LNCaP clone FGC (cell line): ENCODE measurements at regions not wholly inside any gene's neighbourhood (a gene's known extent, or its start where the extent isn't known, plus 50 kb on each side); places are given as distances from the start of the nearest gene placed in this dataset.

ENCODE experiments used
- DNase-seq: peaks from one replicate; pipeline ENCODE4 v3.0.0-alpha.2; 2011; ENCODE audit warnings: low read depth
- H3K4me3 ChIP-seq: 2 replicates; pipeline ENCODE4 v1.5.1; 2011; ENCODE audit warnings: mild to moderate bottlenecking, low read depth, low read length, control low read depth
- TF ChIP-seq, protein P1 (sequence below): IDR thresholded peaks from 2 replicates; pipeline ENCODE4 v1.5.1; 2012; ENCODE audit warnings: mild to moderate bottlenecking; ENCODE audit not compliant: control insufficient read depth, insufficient read depth; ENCODE audit errors: extremely low read depth

DNA sequence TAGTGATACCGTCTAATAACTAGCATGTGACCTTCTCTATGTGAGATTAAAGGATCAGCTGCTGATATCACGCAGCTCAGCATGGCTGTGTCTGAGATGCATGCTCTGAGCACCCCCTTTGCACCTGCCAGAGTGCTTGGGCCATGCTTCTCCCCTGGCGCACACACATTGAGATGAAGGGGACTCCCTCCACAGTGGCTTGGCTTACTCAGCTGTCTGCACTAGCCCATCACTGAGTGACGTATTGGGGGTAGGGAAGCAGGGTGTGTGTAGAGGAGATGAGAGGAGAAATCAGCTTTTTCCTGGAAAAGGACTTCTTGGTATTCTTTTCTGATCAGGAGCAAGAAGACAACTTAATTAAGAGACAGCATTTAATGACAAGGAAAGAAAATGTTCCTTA, 216.5 kb downstream of the BLID start:
- TF ChIP-seq, protein P1, sequence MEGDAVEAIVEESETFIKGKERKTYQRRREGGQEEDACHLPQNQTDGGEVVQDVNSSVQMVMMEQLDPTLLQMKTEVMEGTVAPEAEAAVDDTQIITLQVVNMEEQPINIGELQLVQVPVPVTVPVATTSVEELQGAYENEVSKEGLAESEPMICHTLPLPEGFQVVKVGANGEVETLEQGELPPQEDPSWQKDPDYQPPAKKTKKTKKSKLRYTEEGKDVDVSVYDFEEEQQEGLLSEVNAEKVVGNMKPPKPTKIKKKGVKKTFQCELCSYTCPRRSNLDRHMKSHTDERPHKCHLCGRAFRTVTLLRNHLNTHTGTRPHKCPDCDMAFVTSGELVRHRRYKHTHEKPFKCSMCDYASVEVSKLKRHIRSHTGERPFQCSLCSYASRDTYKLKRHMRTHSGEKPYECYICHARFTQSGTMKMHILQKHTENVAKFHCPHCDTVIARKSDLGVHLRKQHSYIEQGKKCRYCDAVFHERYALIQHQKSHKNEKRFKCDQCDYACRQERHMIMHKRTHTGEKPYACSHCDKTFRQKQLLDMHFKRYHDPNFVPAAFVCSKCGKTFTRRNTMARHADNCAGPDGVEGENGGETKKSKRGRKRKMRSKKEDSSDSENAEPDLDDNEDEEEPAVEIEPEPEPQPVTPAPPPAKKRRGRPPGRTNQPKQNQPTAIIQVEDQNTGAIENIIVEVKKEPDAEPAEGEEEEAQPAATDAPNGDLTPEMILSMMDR, result no peak
- no peak overlapping the region for H3K4me3 ChIP-seq
- DNase-seq, result no peak

DNA sequence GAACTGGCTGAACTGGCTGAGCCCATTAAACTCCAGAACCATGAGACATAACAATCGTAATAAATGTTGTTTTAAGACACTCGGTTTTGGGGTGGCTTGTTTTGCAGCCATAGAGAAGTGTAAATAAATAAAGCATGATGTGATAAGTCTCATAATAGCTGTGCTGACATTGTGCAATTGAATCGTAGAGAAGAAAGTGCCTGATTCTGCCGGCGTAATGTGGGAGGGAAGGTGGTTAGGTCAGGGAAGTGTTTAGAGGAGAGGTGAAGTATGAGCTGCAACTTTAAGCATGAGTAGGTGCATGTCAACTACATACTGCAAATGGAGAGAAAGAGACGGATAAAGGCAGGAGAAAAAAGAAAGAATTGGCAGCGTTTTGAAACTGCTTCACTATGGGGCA, 217.1 kb downstream of the BLID start:
- no peak for DNase-seq
- TF ChIP-seq, protein P1, result no peak
- no peak overlapping the region for H3K4me3 ChIP-seq

DNA sequence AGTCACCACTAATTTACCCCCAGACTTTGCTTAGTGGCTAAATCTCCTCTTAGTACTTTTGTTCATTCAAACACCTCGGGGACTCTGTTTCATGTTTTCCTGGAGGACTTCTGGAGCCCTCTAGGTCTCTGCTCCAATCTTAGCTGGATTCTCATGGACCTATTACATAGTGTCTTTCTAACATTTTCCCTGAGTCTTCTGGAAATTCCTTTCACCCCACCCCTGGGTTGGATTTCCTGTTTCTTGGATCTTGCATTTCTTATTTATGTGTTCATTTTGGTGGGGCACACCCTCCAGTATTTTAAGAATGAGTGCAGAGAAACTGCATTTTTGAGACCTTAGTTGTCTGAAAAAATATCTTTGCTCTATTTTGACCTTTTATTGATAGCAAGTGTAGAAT, 220.1 kb downstream of the BLID start:
- TF ChIP-seq, protein P1, result no peak
- H3K4me3 ChIP-seq, result no peak overlapping the region
- no peak for DNase-seq

DNA sequence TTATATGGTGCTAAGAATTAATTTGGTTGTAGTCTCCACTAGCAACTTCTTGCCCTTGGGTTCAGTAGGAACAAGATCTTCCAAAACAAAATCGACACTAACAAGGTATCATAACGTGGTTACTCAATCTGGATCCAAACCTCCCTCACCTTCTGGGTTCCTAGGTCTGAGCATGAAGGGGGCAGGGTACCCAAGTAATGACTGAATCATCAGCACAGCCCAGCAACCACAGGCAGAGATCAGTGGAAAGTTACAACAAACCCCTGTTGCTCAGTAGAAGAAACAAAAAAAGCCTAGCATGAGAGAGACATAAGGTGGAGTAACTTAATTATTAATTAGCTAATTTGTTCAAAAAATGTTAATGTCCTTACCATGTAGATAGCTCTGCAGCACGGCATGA, 221.4 kb downstream of the BLID start:
- TF ChIP-seq, protein P1, result no peak
- DNase-seq, result no peak

DNA sequence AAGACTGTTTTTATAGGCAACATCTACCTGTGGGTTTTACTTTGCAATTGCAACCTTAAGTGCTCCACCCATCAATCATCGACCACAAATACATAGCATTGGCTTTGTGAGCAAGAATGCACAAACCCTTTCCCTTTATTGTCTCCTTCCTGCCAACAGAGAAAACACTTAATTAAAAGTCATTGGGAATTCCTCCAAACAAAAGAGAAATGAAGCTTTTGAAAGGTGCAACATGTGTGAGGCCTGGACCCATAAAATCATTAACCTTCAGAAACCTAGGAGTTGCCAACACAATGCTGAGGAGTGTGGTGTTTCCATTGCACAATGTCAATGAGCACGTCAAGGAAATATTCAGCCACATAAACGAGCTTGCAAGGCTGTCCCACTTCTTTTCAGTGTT, 223.2 kb downstream of the BLID start:
- TF ChIP-seq, protein P1, result no peak
- no peak overlapping the region for H3K4me3 ChIP-seq
- DNase-seq, result no peak

More for the DNA sequence above, 221.4 kb downstream of the BLID start:
- H3K4me3 ChIP-seq, result no peak overlapping the region

- DNase-seq, result no peak
- H3K4me3 ChIP-seq, result no peak overlapping the region
- TF ChIP-seq, protein P1, result no peak
Observed at GRCh38 chr11:121892131-121892681, 223.8 kb downstream of the BLID start.

DNA sequence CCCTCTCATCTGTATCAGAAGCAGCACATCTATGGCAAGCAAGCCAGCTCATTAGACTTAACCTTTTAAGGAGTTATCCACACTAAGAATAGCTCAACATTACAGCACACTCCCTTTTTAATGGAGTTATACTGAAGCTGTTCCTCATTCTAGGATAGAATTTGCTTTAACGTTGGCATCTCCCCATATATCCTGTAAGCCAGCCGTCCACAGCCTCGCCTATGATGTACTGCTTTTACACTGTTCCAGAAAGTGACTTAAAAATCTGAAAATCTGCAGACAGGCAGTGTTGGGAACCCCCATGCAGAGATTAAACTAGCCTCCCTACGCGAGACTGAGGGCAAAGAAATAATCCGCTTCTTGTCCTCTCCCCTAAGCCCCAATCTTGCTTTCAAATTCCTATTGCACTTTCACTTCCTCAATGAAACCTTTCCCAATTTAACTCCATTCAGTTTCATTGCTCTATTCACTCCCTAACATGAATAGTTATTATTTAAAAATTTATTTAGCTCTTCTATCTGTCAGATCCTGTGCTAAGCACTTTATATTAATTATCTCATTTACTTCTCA, 225.0 kb downstream of the BLID start:
- TF ChIP-seq, protein P1, result no peak
- DNase-seq, result no peak

More for the DNA sequence above, 225.0 kb downstream of the BLID start:
- H3K4me3 ChIP-seq, result no peak overlapping the region
